Gastrocnemius medialis (tissue), 4 donors: ENCODE measurements at regions not wholly inside any gene's neighbourhood (a gene's known extent, or its start where the extent isn't known, plus 50 kb on each side); places are given as distances from the start of the nearest gene placed in this dataset.

Experiments
- ATAC-seq, 2 donors: fragments of 150-250 bp; one replicate each; pipeline ENCODE4 v1.9.1; 2016
- DNase-seq, 2 donors: peaks; one replicate each; pipeline ENCODE4 v3.0.0-alpha.2; 2019
- H3K27ac ChIP-seq, 4 donors: fragments of 200-600 bp; sonication (generic); 1 replicate in 1 of 4; 2 replicates in 3 of 4; pipeline ENCODE4 v1.5.1; 2016 to 2018; ENCODE audit warnings: mild to moderate bottlenecking in 2 of 4, moderate library complexity in 1 of 4
- H3K27me3 ChIP-seq, 3 donors: fragments of 200-600 bp; sonication (generic) in 2 of 3; 1 replicate in 1 of 3; 2 replicates in 2 of 3; pipeline versions ENCODE4 v1.5.1 to v1.6.0; 2016 to 2019; ENCODE audit warnings: mild to moderate bottlenecking in 1 of 3, moderate library complexity in 1 of 3
- H3K36me3 ChIP-seq, 2 donors: fragments of 200-600 bp; sonication (generic) in 1 of 2; one replicate each; pipeline ENCODE4 v1.5.1; 2017 to 2018
- H3K4me1 ChIP-seq, 2 donors: fragments of 200-600 bp; sonication (generic) in 1 of 2; one replicate each; pipeline ENCODE4 v1.5.1; 2016 to 2017; ENCODE audit warnings: mild to moderate bottlenecking in 2 of 2
- H3K4me3 ChIP-seq, 4 donors: fragments of 200-600 bp; sonication (generic) in 3 of 4; 1 replicate in 1 of 4; 2 replicates in 3 of 4; pipeline ENCODE4 v1.5.1; 2016 to 2019; ENCODE audit warnings: mild to moderate bottlenecking in 2 of 4
- H3K9me3 ChIP-seq, 3 donors: fragments of 200-600 bp; sonication (generic) in 2 of 3; 1 replicate in 1 of 3; 2 replicates in 2 of 3; pipeline ENCODE4 v1.5.1; 2016 to 2019
- CTCF ChIP-seq, 5 experiments: fragments of 450-650 bp in 3 of 5; fragments of 200-600 bp in 2 of 5; sonication (generic) in 2 of 5; IDR thresholded peaks in 4 of 5; conservative IDR thresholded peaks in 1 of 5; 1 replicate in 4 of 5; 2 replicates in 1 of 5; pipeline ENCODE4 v1.5.1; 2016 to 2019; ENCODE audit warnings: antibody characterized with exemption in 5 of 5, mild to moderate bottlenecking in 3 of 5, moderate library complexity in 3 of 5
- POLR2A ChIP-seq, 2 donors: fragments of 450-650 bp; IDR thresholded peaks; one replicate each; pipeline ENCODE4 v1.6.1; 2017; ENCODE audit warnings: antibody characterized with exemption in 2 of 2, mild to moderate bottlenecking in 2 of 2, moderate library complexity in 2 of 2
- in situ Hi-C, 4 donors: fragments of 200-750 bp; cut with MboI; loops; one replicate each; pipeline versions ENCODE4 v1.15.0 to v1.8.0; 2017; ENCODE audit warnings: low sequenced_read_pairs in 4 of 4
- intact Hi-C: fragments of 100-400 bp; cut with DNase I; formaldehyde crosslinking; loops from one replicate; pipeline ENCODE4 v1.15.1; 2023; ENCODE audit warnings: low total_unique reads

- no peak for ATAC-seq
- Histone ChIP-seq H3K4me3 (no peak overlapping the region), H3K36me3 (no peaks in the 10 kb centered on the region), H3K9me3 (no peaks in the 10 kb centered on the region), H3K27ac (no peak overlapping the region), H3K27me3 (no peaks in the 10 kb centered on the region), H3K4me1 (no peaks in the 10 kb centered on the region)
- in situ Hi-C loops (no loop called here), intact Hi-C loops (no loop called here)
- TF ChIP-seq CTCF (IDR thresholded peaks at IDR 0.05 in 4 of 5, conservative IDR thresholded peaks at IDR 0.05 in 1 of 5), result no peak
- TF ChIP-seq POLR2A (IDR thresholded peaks at IDR 0.05), result no peak
- DNase-seq, result no peak
Measured at GRCh38 chr3:104911376-104911775, 455.3 kb upstream of the ALCAM start.

DNA sequence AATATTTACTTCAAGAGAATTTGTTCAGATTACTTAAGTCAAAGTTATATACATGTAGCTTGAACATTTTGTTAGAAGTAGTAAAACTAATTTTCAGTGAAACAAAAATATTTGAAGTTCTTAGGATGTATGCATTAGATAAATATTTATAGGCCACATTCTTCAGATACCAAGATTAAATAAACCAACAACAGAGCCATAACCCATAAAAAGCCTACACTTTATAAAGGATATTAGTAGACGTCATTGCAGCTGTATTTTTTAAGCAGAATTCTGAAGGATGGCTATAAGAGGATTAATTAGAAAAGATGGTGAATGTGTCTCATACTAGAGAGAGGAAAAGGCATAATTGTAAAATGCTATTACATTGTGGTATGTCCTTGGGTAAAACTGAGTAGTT is 449.7 kb upstream of the ALCAM start:
- Histone ChIP-seq H3K4me1 (no peaks in the 10 kb centered on the region), H3K36me3 (no peaks in the 10 kb centered on the region), H3K4me3 (no peak overlapping the region), H3K9me3 (no peaks in the 10 kb centered on the region), H3K27me3 (no peaks in the 10 kb centered on the region), H3K27ac (no peak overlapping the region)
- ATAC-seq (no peak), DNase-seq (no peak)
- in situ Hi-C loops (no loop called here), intact Hi-C loops (no loop called here)
- TF ChIP-seq CTCF (IDR thresholded peaks at IDR 0.05 in 4 of 5, conservative IDR thresholded peaks at IDR 0.05 in 1 of 5) (no peak), POLR2A (IDR thresholded peaks at IDR 0.05) (no peak)

DNA sequence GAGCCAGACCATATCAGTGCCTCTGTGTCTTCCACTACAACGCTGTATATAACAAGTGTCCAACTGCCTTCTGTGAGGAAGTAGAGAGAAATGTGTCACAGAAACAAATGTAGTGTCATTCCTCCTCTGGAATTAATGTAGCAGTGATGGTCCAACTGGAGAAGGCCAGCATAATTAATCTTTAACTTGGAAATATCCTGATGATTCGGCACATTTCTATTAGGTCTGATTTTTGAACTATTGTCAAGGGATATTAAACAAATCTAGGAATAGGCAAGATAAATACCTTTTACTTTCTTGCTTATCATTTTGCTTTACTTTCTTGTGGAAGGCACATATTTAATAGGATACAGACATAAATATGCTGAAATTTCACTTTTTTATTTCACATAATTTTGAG is 446.2 kb upstream of the ALCAM start:
- Histone ChIP-seq H3K27ac (no peak overlapping the region), H3K4me1 (no peaks in the 10 kb centered on the region), H3K36me3 (no peaks in the 10 kb centered on the region), H3K4me3 (no peak overlapping the region), H3K9me3 (no peaks in the 10 kb centered on the region), H3K27me3 (no peaks in the 10 kb centered on the region)
- no peak for TF ChIP-seq POLR2A (IDR thresholded peaks at IDR 0.05)
- TF ChIP-seq CTCF (IDR thresholded peaks at IDR 0.05 in 4 of 5, conservative IDR thresholded peaks at IDR 0.05 in 1 of 5), result no peak
- ATAC-seq, result no peak
- in situ Hi-C loops, result no loop called here
- intact Hi-C loops, result no loop called here
- DNase-seq, result no peak

DNA sequence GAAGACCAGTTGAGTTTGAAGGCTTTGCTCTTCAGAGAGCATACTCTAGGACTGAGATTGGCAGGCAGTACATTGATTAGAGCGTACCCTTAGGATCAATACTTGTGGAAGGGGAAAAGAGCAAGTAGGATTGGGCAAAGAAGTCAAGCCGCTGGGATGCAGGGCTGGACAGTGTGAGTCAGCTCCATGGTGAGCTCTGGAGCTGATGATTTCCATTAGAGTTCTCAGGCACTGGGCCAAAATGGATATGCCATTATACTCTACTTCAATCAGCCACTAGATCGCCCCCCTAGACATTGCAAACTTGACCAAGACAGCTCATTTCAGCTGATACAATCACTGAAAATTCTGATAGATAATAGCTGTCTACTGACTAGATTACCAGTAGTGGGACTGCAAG is 432.7 kb upstream of the ALCAM start:
- intact Hi-C loops (no loop called here), in situ Hi-C loops (no loop called here)
- Histone ChIP-seq H3K9me3 (no peaks in the 10 kb centered on the region), H3K4me3 (no peak overlapping the region), H3K4me1 (no peaks in the 10 kb centered on the region), H3K27ac (no peak overlapping the region), H3K27me3 (no peaks in the 10 kb centered on the region), H3K36me3 (no peaks in the 10 kb centered on the region)
- DNase-seq, result no peak
- no peak for TF ChIP-seq POLR2A (IDR thresholded peaks at IDR 0.05)
- no peak for TF ChIP-seq CTCF (IDR thresholded peaks at IDR 0.05 in 4 of 5, conservative IDR thresholded peaks at IDR 0.05 in 1 of 5)
- ATAC-seq, result no peak

DNA sequence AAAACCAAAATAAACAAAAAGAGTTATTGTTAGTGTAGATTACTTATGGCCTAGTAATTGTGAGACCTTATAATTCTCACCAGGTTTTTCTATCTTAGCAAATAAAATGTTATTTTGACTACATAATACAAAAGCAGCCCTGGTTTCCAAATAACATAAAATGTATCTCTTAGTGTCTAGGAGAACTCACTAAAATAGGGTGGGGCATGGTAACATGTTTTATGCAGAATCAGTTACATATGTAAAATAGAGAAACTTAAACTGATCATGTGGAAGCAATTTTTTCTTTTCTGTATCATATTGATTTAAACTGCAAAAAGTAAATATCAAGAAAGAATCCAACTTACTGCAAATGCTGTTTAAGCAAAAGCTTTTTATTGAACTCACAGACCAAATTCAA is 431.1 kb upstream of the ALCAM start:
- in situ Hi-C loops, result no loop called here
- intact Hi-C loops, result no loop called here
- DNase-seq (no peak), ATAC-seq (no peak)
- Histone ChIP-seq H3K4me1 (no peaks in the 10 kb centered on the region), H3K9me3 (no peaks in the 10 kb centered on the region), H3K4me3 (no peak overlapping the region), H3K27ac (no peak overlapping the region), H3K36me3 (no peaks in the 10 kb centered on the region), H3K27me3 (no peaks in the 10 kb centered on the region)
- no peak for TF ChIP-seq POLR2A (IDR thresholded peaks at IDR 0.05)
- no peak for TF ChIP-seq CTCF (IDR thresholded peaks at IDR 0.05 in 4 of 5, conservative IDR thresholded peaks at IDR 0.05 in 1 of 5)
